Fibroblast of skin of right biceps (primary cell): ENCODE measurements at regions not wholly inside any gene's neighbourhood (a gene's known extent, or its start where the extent isn't known, plus 50 kb on each side); places are given as distances from the start of the nearest gene placed in this dataset.
"Not testable (repeated sequence)": the region's sequence is repeated elsewhere in the genome, so short reads cannot be mapped to it uniquely, and the experiment has no call there.

ENCODE experiments used
- DNase-seq: peaks from one replicate; pipeline ENCODE4 v3.0.0-alpha.2; 2013

GRCh38 chr7:155231941-155232340 is 65.7 kb upstream of the INSIG1 start:
- DNase-seq = no peak

GRCh38 chr7:155232911-155233310 is 64.8 kb upstream of the INSIG1 start:
- no peak for DNase-seq

GRCh38 chr7:155233311-155234157 is 64.1 kb upstream of the INSIG1 start:
- DNase-seq = peak; percentile 32

- DNase-seq = no peak
Observed at GRCh38 chr7:155234158-155234492, 63.6 kb upstream of the INSIG1 start.

GRCh38 chr7:155234950-155235789 is 62.5 kb upstream of the INSIG1 start:
- DNase-seq = no peak

- DNase-seq = no peak
Observed at GRCh38 chr7:155236386-155236785, 61.3 kb upstream of the INSIG1 start.

- DNase-seq = no peak
Observed at GRCh38 chr7:155237297-155237696, 60.4 kb upstream of the INSIG1 start.

- DNase-seq = no peak
Observed at GRCh38 chr7:155237730-155238129, 59.9 kb upstream of the INSIG1 start.

- DNase-seq = not testable (repeated sequence)
Observed at GRCh38 chr7:155239431-155240087, 58.1 kb upstream of the INSIG1 start.

- DNase-seq = no peak
Observed at GRCh38 chr7:155244675-155245074, 53.0 kb upstream of the INSIG1 start.

GRCh38 chr7:155247479-155248365 is 50.0 kb upstream of the INSIG1 start:
- peak; percentile 62 for DNase-seq
